NT2/D1 (cell line): ENCODE measurements at regions not wholly inside any gene's neighbourhood (a gene's known extent, or its start where the extent isn't known, plus 50 kb on each side); places are given as distances from the start of the nearest gene placed in this dataset.

Source experiments
- SUZ12 ChIP-seq: IDR thresholded peaks from 2 replicates; pipeline ENCODE4 v1.6.1; 2011; ENCODE audit not compliant: insufficient read length, insufficient read depth; ENCODE audit errors: extremely low read depth
- YY1 ChIP-seq: IDR thresholded peaks from 2 replicates; pipeline ENCODE4 v1.6.1; 2011; ENCODE audit not compliant: insufficient read length, insufficient read depth

DNA sequence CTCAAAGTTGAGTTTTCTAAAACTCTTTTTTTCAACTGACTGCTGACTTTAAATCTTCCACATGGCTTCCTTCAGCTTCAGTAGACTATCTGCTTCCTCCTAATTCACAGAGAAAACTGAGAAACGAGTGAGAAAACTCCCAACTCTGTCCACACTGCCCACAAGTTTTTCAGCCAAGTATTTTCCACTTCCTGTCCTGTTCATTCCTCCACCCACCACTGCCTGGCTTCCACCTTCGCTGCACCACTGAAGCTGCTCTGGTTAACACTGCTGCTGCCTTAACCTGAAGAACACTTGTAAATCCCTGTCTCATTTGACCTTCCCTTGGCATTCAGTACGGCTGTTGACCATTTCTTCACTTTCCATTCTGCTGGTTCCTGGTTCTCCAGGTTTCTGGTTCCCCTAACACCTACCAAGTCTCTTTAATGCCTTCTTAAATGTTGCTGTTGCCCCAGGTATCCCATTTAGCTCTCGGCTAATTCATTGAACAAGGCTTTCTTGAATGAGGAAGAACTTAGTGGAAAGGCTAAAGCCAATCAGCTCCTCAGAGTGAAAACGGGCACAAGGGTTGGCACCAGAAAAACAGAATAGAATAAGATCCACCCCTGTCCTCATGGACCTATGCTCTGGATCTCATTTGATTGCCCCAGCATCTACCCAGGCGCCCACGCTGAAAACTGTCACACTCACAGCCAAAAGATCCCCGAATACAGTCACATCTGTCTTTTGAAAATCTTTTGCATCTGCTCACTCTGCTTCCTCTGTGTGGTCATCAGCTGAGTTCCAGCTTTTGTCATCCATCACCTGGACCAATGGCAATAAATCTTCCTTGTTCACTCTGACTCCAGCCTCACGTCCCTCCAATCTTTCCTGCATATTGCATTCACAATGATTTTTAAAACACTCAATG is 104.4 kb upstream of the TAB2 start:
- TF ChIP-seq YY1 (no peak), SUZ12 (no peak)
